Mesenchymal stem cell (in vitro differentiated cells and primary cell): ENCODE measurements at regions not wholly inside any gene's neighbourhood (a gene's known extent, or its start where the extent isn't known, plus 50 kb on each side); places are given as distances from the start of the nearest gene placed in this dataset.

Experiments used
- DNase-seq: peaks from one replicate; pipeline ENCODE4 v3.0.0-alpha.2; 2013
- H2AFZ ChIP-seq: one replicate; pipeline ENCODE4 v1.6.1; 2013; ENCODE audit warnings: low read depth, mild to moderate bottlenecking, control low read depth, inconsistent platforms, low read length, moderate library complexity
- H2AK5ac ChIP-seq: 2 replicates; pipeline ENCODE4 v1.6.1; 2013; ENCODE audit warnings: low read length, moderate library complexity, mild to moderate bottlenecking, inconsistent platforms; ENCODE audit not compliant: severe bottlenecking
- H2BK120ac ChIP-seq: one replicate; pipeline ENCODE4 v1.6.1; 2013; ENCODE audit warnings: low read depth, mild to moderate bottlenecking, inconsistent platforms, low read length, moderate library complexity
- H2BK12ac ChIP-seq, 2 experiments: one replicate each; pipeline ENCODE4 v1.6.1; 2013; ENCODE audit warnings: inconsistent platforms in 2 of 2, low read length in 2 of 2, mild to moderate bottlenecking in 2 of 2, moderate library complexity in 2 of 2, control low read depth in 1 of 2
- H2BK15ac ChIP-seq: one replicate; pipeline ENCODE4 v1.6.1; 2013; ENCODE audit warnings: mild to moderate bottlenecking, low read depth, inconsistent platforms; ENCODE audit not compliant: poor library complexity, severe bottlenecking
- H2BK5ac ChIP-seq: 2 replicates; pipeline ENCODE4 v1.6.1; 2013; ENCODE audit warnings: low read depth, mild to moderate bottlenecking, low read length, control low read depth, inconsistent platforms; ENCODE audit not compliant: poor library complexity, severe bottlenecking
- H3K14ac ChIP-seq, 2 experiments: one replicate each; pipeline ENCODE4 v1.6.1; 2013; ENCODE audit warnings: inconsistent platforms in 2 of 2, low read length in 2 of 2, control low read depth in 1 of 2, mild to moderate bottlenecking in 1 of 2, moderate library complexity in 1 of 2
- H3K18ac ChIP-seq, 2 experiments: one replicate each; pipeline ENCODE4 v1.6.1; 2013; ENCODE audit warnings: inconsistent platforms in 2 of 2, low read length in 2 of 2, control low read depth in 1 of 2, low read depth in 1 of 2, mild to moderate bottlenecking in 1 of 2
- H3K23ac ChIP-seq, 2 experiments: one replicate each; pipeline ENCODE4 v1.6.1; 2013; ENCODE audit warnings: inconsistent platforms in 2 of 2, low read length in 2 of 2, mild to moderate bottlenecking in 2 of 2, moderate library complexity in 2 of 2, control low read depth in 1 of 2
- H3K27ac ChIP-seq: 2 replicates; pipeline ENCODE4 v1.5.1; 2013; ENCODE audit warnings: mild to moderate bottlenecking, moderate library complexity, low read length, control low read depth, inconsistent platforms; ENCODE audit not compliant: poor library complexity, severe bottlenecking
- H3K27me3 ChIP-seq, 2 experiments: 2 replicates each; pipeline versions ENCODE4 v1.6.1 to v1.7.0; 2013; ENCODE audit warnings: low read length in 2 of 2, mild to moderate bottlenecking in 2 of 2, moderate library complexity in 2 of 2, control low read depth in 1 of 2, inconsistent platforms in 1 of 2; ENCODE audit not compliant: control insufficient read depth in 1 of 2, insufficient read depth in 1 of 2
- H3K36me3 ChIP-seq, 2 experiments: 2 replicates each; pipeline versions ENCODE4 v1.6.1 to v1.7.0; 2013; ENCODE audit warnings: low read length in 2 of 2, control low read depth in 1 of 2, inconsistent platforms in 1 of 2, low read depth in 1 of 2, mild to moderate bottlenecking in 1 of 2; ENCODE audit not compliant: insufficient read depth in 2 of 2, control insufficient read depth in 1 of 2
- H3K4ac ChIP-seq, 2 experiments: one replicate each; pipeline ENCODE4 v1.6.1; 2013; ENCODE audit warnings: inconsistent platforms in 2 of 2, low read length in 2 of 2, mild to moderate bottlenecking in 2 of 2, moderate library complexity in 2 of 2, control low read depth in 1 of 2, low read depth in 1 of 2
- H3K4me1 ChIP-seq: 2 replicates; pipeline ENCODE4 v1.6.1; 2013; ENCODE audit warnings: low read depth, low read length, control low read depth; ENCODE audit not compliant: control insufficient read depth, insufficient read depth
- H3K4me2 ChIP-seq: 2 replicates; pipeline ENCODE4 v1.6.1; 2013; ENCODE audit warnings: low read length, mild to moderate bottlenecking, inconsistent platforms; ENCODE audit not compliant: poor library complexity, severe bottlenecking
- H3K4me3 ChIP-seq, 2 experiments: 2 replicates each; pipeline versions ENCODE4 v1.5.1 to v1.7.0; 2013; ENCODE audit warnings: low read length in 2 of 2, mild to moderate bottlenecking in 2 of 2, control low read depth in 1 of 2, low read depth in 1 of 2; ENCODE audit not compliant: insufficient read depth in 1 of 2
- H3K79me1 ChIP-seq: replicated peaks from 2 replicates; pipeline ENCODE4 v1.6.1; 2013; ENCODE audit warnings: mild to moderate bottlenecking, control low read depth, low read length, inconsistent platforms; ENCODE audit not compliant: poor library complexity, severe bottlenecking
- H3K9ac ChIP-seq: 2 replicates; pipeline ENCODE4 v1.7.0; 2013; ENCODE audit warnings: mild to moderate bottlenecking, low read length, moderate library complexity
- H3K9me3 ChIP-seq: 2 replicates; pipeline ENCODE4 v1.7.0; 2013; ENCODE audit warnings: mild to moderate bottlenecking, low read length; ENCODE audit not compliant: control insufficient read depth
- H4K8ac ChIP-seq: one replicate; pipeline ENCODE4 v1.6.1; 2013; ENCODE audit warnings: inconsistent platforms, mild to moderate bottlenecking, low read length, moderate library complexity
- H4K91ac ChIP-seq: one replicate; pipeline ENCODE4 v1.6.1; 2013; ENCODE audit warnings: mild to moderate bottlenecking, low read length, inconsistent platforms
- WGBS: methylation state at CpG from one replicate; pipeline ENCODE4 v1.1.7; 2013; ENCODE audit warnings: mixed read lengths; 5-methylcytosine and 5-hydroxymethylcytosine counted together

GRCh38 chr3:72698154-72698917 is 149.9 kb downstream of the SHQ1 start:
- Histone ChIP-seq H2AFZ (no peak overlapping the region), H2BK12ac (no peak overlapping the region), H3K9ac (no peak overlapping the region), H3K9me3 (no peaks in the 10 kb centered on the region), H3K18ac (no peak overlapping the region), H3K79me1 (no peaks in the 10 kb centered on the region), H3K27me3 (peaks cover 12 to 55% of the 10 kb centered on the region in 2 experiments), H3K4me2 (no peak overlapping the region), H2BK120ac (no peak overlapping the region), H3K27ac (no peak overlapping the region), H3K4me3 (no peak overlapping the region), H3K36me3 (no peaks in the 10 kb centered on the region), H3K23ac (no peak overlapping the region), H4K8ac (no peak overlapping the region), H2AK5ac (no peak overlapping the region), H3K4ac (no peak overlapping the region), H2BK15ac (no peak overlapping the region), H3K14ac (no peak overlapping the region), H2BK5ac (no peak overlapping the region), H4K91ac (no peak overlapping the region), H3K4me1 (peaks cover 12% of the 10 kb centered on the region)
- peak; percentile 13 for DNase-seq
- 1% methylated on average over 2 of the region's 3 CpGs for WGBS

DNA sequence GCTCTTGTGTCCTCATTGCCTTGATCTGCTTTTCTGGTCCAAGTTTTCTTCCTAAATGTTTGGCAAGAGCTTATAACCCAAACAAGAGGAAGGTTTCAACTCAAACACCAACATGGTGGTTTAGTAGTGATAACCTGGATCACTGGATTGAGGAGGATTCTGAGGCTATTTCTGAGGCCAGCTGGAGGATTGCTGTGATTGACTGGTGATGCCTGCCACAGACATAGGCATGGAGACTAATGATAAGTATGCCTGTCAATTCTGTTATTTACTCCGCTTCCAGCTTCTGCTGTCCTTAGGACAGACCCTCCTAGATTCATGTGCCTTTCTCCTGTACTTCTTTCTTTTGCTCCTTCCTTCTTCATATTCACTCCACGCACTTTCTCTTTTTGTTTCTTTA is 150.5 kb downstream of the SHQ1 start:
- H4K8ac ChIP-seq, result no peak overlapping the region
- H2BK12ac ChIP-seq, result no peak overlapping the region
- H2BK120ac ChIP-seq, result no peak overlapping the region
- H2BK15ac ChIP-seq, result no peak overlapping the region
- H3K36me3 ChIP-seq, result no peaks in the 10 kb centered on the region
- no peak overlapping the region for H3K27ac ChIP-seq
- peaks cover 14 to 53% of the 10 kb centered on the region in 2 experiments for H3K27me3 ChIP-seq
- H3K9me3 ChIP-seq, result no peaks in the 10 kb centered on the region
- no peak overlapping the region for H3K4me2 ChIP-seq
- H3K9ac ChIP-seq, result no peak overlapping the region
- WGBS, result 68% methylated on average over 2 of the region's 2 CpGs
- H3K4ac ChIP-seq, result no peak overlapping the region
- no peak overlapping the region for H2BK5ac ChIP-seq
- no peak overlapping the region for H2AFZ ChIP-seq
- peaks cover 17% of the 10 kb centered on the region for H3K4me1 ChIP-seq
- H3K79me1 ChIP-seq, result no peaks in the 10 kb centered on the region
- no peak overlapping the region for H2AK5ac ChIP-seq
- H3K23ac ChIP-seq, result no peak overlapping the region
- no peak overlapping the region for H3K4me3 ChIP-seq
- no peak overlapping the region for H4K91ac ChIP-seq
- no peak for DNase-seq
- no peak overlapping the region for H3K18ac ChIP-seq
- no peak overlapping the region for H3K14ac ChIP-seq

GRCh38 chr3:72696815-72697214 is 151.4 kb downstream of the SHQ1 start:
- peaks cover 23 to 50% of the 10 kb centered on the region in 2 experiments for H3K27me3 ChIP-seq
- H3K4me2 ChIP-seq, result no peak overlapping the region
- no peak overlapping the region for H3K4me3 ChIP-seq
- no peak overlapping the region for H3K23ac ChIP-seq
- no peak overlapping the region for H2BK120ac ChIP-seq
- H2BK5ac ChIP-seq, result no peak overlapping the region
- H2AFZ ChIP-seq, result no peak overlapping the region
- no peaks in the 10 kb centered on the region for H3K36me3 ChIP-seq
- WGBS, result 89% methylated on average over 4 of the region's 5 CpGs
- H3K4ac ChIP-seq, result no peak overlapping the region
- H3K18ac ChIP-seq, result no peak overlapping the region
- no peak overlapping the region for H3K27ac ChIP-seq
- DNase-seq, result no peak
- H3K14ac ChIP-seq, result no peak overlapping the region
- no peaks in the 10 kb centered on the region for H3K79me1 ChIP-seq
- no peak overlapping the region for H3K9ac ChIP-seq
- H4K91ac ChIP-seq, result no peak overlapping the region
- peaks cover 17% of the 10 kb centered on the region for H3K4me1 ChIP-seq
- no peak overlapping the region for H2AK5ac ChIP-seq
- no peak overlapping the region for H4K8ac ChIP-seq
- no peaks in the 10 kb centered on the region for H3K9me3 ChIP-seq
- H2BK15ac ChIP-seq, result no peak overlapping the region
- no peak overlapping the region for H2BK12ac ChIP-seq

- no peak overlapping the region for H3K23ac ChIP-seq
- H2BK15ac ChIP-seq, result no peak overlapping the region
- peak overlapping the region; percentile 46 for H4K91ac ChIP-seq
- H3K4me3 ChIP-seq, result no peak overlapping the region
- 27% methylated on average over 6 of the region's 6 CpGs for WGBS
- H3K14ac ChIP-seq, result no peak overlapping the region
- H4K8ac ChIP-seq, result no peak overlapping the region
- no peak overlapping the region for H3K4me2 ChIP-seq
- H3K9ac ChIP-seq, result no peak overlapping the region
- no peak overlapping the region for H3K4ac ChIP-seq
- H3K79me1 ChIP-seq, result no peaks in the 10 kb centered on the region
- H3K18ac ChIP-seq, result no peak overlapping the region
- H3K4me1 ChIP-seq, result peaks cover 21% of the 10 kb centered on the region
- no peaks in the 10 kb centered on the region for H3K36me3 ChIP-seq
- H2BK5ac ChIP-seq, result no peak overlapping the region
- H2BK12ac ChIP-seq, result no peak overlapping the region
- no peak overlapping the region for H3K27ac ChIP-seq
- H2AFZ ChIP-seq, result no peak overlapping the region
- peak; percentile 6 for DNase-seq
- no peak overlapping the region for H2AK5ac ChIP-seq
- H2BK120ac ChIP-seq, result no peak overlapping the region
- peaks cover 19 to 45% of the 10 kb centered on the region in 2 experiments for H3K27me3 ChIP-seq
- H3K9me3 ChIP-seq, result no peaks in the 10 kb centered on the region
Measured at GRCh38 chr3:72694398-72694797, 153.8 kb downstream of the SHQ1 start.
